HepG2 (cell line): ENCODE measurements at regions not wholly inside any gene's neighbourhood (a gene's known extent, or its start where the extent isn't known, plus 50 kb on each side); places are given as distances from the start of the nearest gene placed in this dataset.

Experiments
- ATAC-seq: fragments of 200-7000 bp; cut with Tn5 transposase; 3 replicates; pipeline ENCODE4 v1.9.1; 2020; ENCODE audit warnings: mild to moderate bottlenecking, moderate library complexity
- BruUV-seq: library from RNA; stranded (reverse); fragments of 400-500 nt; replicated peaks from 2 replicates; lab custom pipeline; 2021; lab: Mats Ljungman, UMichigan
- CTCF ChIA-PET: fragments of 300-600 bp; formaldehyde crosslinking; extraction: SDS; loops from one replicate; lab custom pipeline; 2021; ENCODE audit warnings: low total read pairs, inconsistent platforms, low intra/inter-chr PET ratio; lab: Yijun Ruan, JAX
- POLR2A ChIA-PET: fragments of 350-600 bp; sonication (Branson Sonifier 250); formaldehyde crosslinking; loops from one replicate; lab custom pipeline; 2020; ENCODE audit warnings: antibody characterized with exemption, inconsistent platforms; lab: Yijun Ruan, JAX
- DNase-seq: peaks from one replicate; pipeline ENCODE4 v3.0.0-alpha.2; 2015; ENCODE audit warnings: low spot score
- FAIRE-seq: peaks from 3 replicates; lab custom pipeline; 2011; peaks lifted over from hg19 to GRCh38; lab: Jason Lieb, UNC
- H2AFZ ChIP-seq: one replicate; pipeline ENCODE4 v1.6.1; 2011; ENCODE audit warnings: low read length, inconsistent platforms
- H3K27ac ChIP-seq: fragments of 300-600 bp; 3 replicates; pipeline ENCODE4 v1.8.0; 2011; ENCODE audit warnings: mixed run types, mild to moderate bottlenecking, mixed read lengths, low read length, inconsistent platforms; ENCODE audit not compliant: insufficient read depth; ENCODE audit errors: extremely low read length
- H3K27me3 ChIP-seq, 2 experiments: fragments of 200-600 bp in 1 of 2; 2 replicates in 1 of 2; 3 replicates in 1 of 2; pipeline versions ENCODE4 v1.6.0 to v1.8.0; 2011; ENCODE audit warnings: low read length in 2 of 2, mild to moderate bottlenecking in 2 of 2, moderate library complexity in 2 of 2, inconsistent platforms in 1 of 2; ENCODE audit not compliant: insufficient read depth in 2 of 2, control insufficient read depth in 1 of 2
- H3K36me3 ChIP-seq, 2 experiments: fragments of 200-600 bp in 1 of 2; replicated peaks in 1 of 2; 2 replicates in 1 of 2; 3 replicates in 1 of 2; pipeline versions ENCODE4 v1.5.1 to v1.8.0; 2011; ENCODE audit warnings: low read length in 2 of 2, inconsistent platforms in 1 of 2; ENCODE audit not compliant: insufficient read depth in 2 of 2, control insufficient read depth in 1 of 2
- H3K4me1 ChIP-seq: 2 replicates; pipeline ENCODE4 v1.5.1; 2012; ENCODE audit warnings: low read length, inconsistent platforms; ENCODE audit not compliant: insufficient read depth
- H3K4me2 ChIP-seq: 2 replicates; pipeline ENCODE4 v1.6.0; 2011; ENCODE audit warnings: low read depth, low read length, inconsistent platforms
- H3K4me3 ChIP-seq, 3 experiments: fragments of 200-600 bp in 1 of 3; sonication (generic), shearing (Covaris generic) in 1 of 3; replicated peaks in 1 of 3; 2 replicates each; pipeline ENCODE4 v1.5.1; 2011 to 2016; ENCODE audit warnings: low read length in 3 of 3, inconsistent platforms in 2 of 3, low read depth in 2 of 3, mild to moderate bottlenecking in 2 of 3, control low read depth in 1 of 3, mixed read lengths in 1 of 3; ENCODE audit not compliant: insufficient read depth in 1 of 3
- H3K79me2 ChIP-seq: one replicate; pipeline ENCODE4 v1.6.1; 2011; ENCODE audit warnings: low read length, inconsistent platforms; ENCODE audit not compliant: insufficient read depth
- H3K9ac ChIP-seq: 2 replicates; pipeline ENCODE4 v1.6.0; 2011; ENCODE audit warnings: mild to moderate bottlenecking, low read depth, low read length, inconsistent platforms; ENCODE audit not compliant: insufficient read depth
- H3K9me3 ChIP-seq: 2 replicates; pipeline ENCODE4 v1.5.1; 2012; ENCODE audit warnings: mild to moderate bottlenecking, low read length
- H4K20me1 ChIP-seq: 2 replicates; pipeline ENCODE4 v1.6.0; 2011; ENCODE audit warnings: inconsistent platforms, mild to moderate bottlenecking, low read length, moderate library complexity; ENCODE audit not compliant: insufficient read depth
- MAFF ChIP-seq: IDR thresholded peaks from 2 replicates; pipeline ENCODE4 v1.6.1; 2011; ENCODE audit warnings: low read depth, low read length, improper control_type of control experiment
- MTA3 ChIP-seq: sonication (generic); formaldehyde crosslinking; IDR thresholded peaks from 2 replicates; pipeline ENCODE4 v1.4.0; 2020; ENCODE audit warnings: missing genetic modification reagents
- NCOA5 ChIP-seq: sonication (generic); formaldehyde crosslinking; IDR thresholded peaks from 2 replicates; pipeline ENCODE4 v1.4.0; 2020; ENCODE audit warnings: missing genetic modification reagents
- POLR2AphosphoS2 ChIP-seq: IDR thresholded peaks from 2 replicates; pipeline ENCODE4 v1.6.1; 2011; ENCODE audit warnings: low read depth, low read length, improper control_type of control experiment
- SSRP1 ChIP-seq: IDR thresholded peaks from 2 replicates; pipeline ENCODE4 v1.6.1; 2016; ENCODE audit warnings: control low read depth
- TBP ChIP-seq: sonication (generic); formaldehyde crosslinking; IDR thresholded peaks from 2 replicates; pipeline ENCODE4 v1.5.0; 2020; ENCODE audit warnings: missing genetic modification reagents
- ZNF260 ChIP-seq: sonication (generic); formaldehyde crosslinking; IDR thresholded peaks from 2 replicates; pipeline ENCODE4 v1.4.0; 2020; ENCODE audit warnings: missing genetic modification reagents, low read depth, mild to moderate bottlenecking, borderline replicate concordance
- ZNF317 ChIP-seq: sonication (generic); formaldehyde crosslinking; IDR thresholded peaks from 2 replicates; pipeline ENCODE4 v1.5.0; 2020; ENCODE audit warnings: mild to moderate bottlenecking, missing genetic modification reagents
- ZNF460 ChIP-seq: sonication (generic); formaldehyde crosslinking; IDR thresholded peaks from 2 replicates; pipeline ENCODE4 v1.5.1; 2020; ENCODE audit warnings: missing genetic modification reagents, mild to moderate bottlenecking, borderline replicate concordance
- WGBS: methylation state at CpG from one replicate; pipeline ENCODE4 v1.1.6; 2017; ENCODE audit warnings: low lambda C conversion rate; 5-methylcytosine and 5-hydroxymethylcytosine counted together
- in situ Hi-C: cut with HindIII; loops from 2 replicates; pipeline ENCODE4 v1.10.0; 2017; ENCODE audit warnings: low pct_unique_long_range_greater_than_20kb; ENCODE audit not compliant: extremely low pct_ligation_motif_present
- intact Hi-C: fragments of 100-400 bp; cut with micrococcal nuclease; formaldehyde crosslinking; loops from one replicate; pipeline ENCODE4 v1.10.0; 2022; ENCODE audit not compliant: unreplicated experiment
- TF ChIP-seq, protein P1 (sequence below): fragments of 450-650 bp; IDR thresholded peaks from 2 replicates; pipeline ENCODE4 v1.6.1; 2017; ENCODE audit warnings: mild to moderate bottlenecking
- TF ChIP-seq, protein P2 (sequence below): sonication (generic); formaldehyde crosslinking; IDR thresholded peaks from 2 replicates; pipeline ENCODE4 v1.4.0; 2020; ENCODE audit warnings: mild to moderate bottlenecking, low read depth, missing genetic modification reagents
- TF ChIP-seq, protein P3 (sequence below): sonication (generic); formaldehyde crosslinking; IDR thresholded peaks from 2 replicates; pipeline ENCODE4 v1.9.0; 2022; ENCODE audit warnings: low read depth, missing genetic modification reagents

DNA sequence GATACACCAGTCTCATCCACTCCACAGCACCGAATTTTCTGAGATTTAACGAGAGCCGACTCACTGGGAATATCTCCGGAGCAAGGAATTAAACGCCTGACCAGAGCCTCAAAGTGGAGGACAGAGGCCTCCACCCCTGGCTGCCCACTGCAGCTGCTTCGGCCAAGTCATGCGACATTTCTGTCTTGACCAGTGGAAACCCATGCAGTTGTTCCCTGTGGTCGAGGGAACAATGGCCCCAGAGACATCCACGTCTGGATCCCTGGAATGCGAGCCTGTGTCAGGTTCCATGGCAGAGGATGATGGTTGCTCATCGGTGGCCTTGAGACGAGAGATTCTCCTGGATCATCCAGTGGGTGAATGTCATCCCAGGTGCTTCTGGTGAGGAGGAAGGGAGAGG is 65.7 kb upstream of the INSIG1 start (continued):
- TF ChIP-seq, protein P1, sequence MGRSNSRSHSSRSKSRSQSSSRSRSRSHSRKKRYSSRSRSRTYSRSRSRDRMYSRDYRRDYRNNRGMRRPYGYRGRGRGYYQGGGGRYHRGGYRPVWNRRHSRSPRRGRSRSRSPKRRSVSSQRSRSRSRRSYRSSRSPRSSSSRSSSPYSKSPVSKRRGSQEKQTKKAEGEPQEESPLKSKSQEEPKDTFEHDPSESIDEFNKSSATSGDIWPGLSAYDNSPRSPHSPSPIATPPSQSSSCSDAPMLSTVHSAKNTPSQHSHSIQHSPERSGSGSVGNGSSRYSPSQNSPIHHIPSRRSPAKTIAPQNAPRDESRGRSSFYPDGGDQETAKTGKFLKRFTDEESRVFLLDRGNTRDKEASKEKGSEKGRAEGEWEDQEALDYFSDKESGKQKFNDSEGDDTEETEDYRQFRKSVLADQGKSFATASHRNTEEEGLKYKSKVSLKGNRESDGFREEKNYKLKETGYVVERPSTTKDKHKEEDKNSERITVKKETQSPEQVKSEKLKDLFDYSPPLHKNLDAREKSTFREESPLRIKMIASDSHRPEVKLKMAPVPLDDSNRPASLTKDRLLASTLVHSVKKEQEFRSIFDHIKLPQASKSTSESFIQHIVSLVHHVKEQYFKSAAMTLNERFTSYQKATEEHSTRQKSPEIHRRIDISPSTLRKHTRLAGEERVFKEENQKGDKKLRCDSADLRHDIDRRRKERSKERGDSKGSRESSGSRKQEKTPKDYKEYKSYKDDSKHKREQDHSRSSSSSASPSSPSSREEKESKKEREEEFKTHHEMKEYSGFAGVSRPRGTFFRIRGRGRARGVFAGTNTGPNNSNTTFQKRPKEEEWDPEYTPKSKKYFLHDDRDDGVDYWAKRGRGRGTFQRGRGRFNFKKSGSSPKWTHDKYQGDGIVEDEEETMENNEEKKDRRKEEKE: no peak
- TF ChIP-seq POLR2AphosphoS2: no peak
- no peak for TF ChIP-seq MAFF
- TF ChIP-seq ZNF260 (CRISPR knock-in tag): no peak
- no peak for TF ChIP-seq TBP

DNA sequence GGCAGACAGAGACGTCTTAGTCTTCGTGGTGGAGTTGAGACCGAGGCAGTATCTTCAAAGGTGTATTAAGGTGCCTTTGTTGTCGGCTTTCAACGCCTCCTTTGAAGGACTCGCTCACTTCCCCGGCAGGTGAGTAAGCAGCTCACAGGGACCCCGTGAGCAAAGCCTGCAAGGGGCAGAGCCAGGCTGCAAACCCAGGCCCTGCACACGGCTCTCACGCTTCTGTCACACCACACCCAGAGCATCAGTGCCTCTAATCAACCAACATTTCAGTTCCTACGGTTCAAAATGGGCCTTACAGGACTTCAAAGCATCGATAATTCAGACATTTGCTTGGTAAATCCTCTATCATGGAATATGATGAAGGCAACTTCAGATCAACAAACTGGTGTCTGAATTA is 64.8 kb upstream of the INSIG1 start:
- TF ChIP-seq SSRP1 (no peak), ZNF317 (CRISPR knock-in tag) (no peak), NCOA5 (CRISPR knock-in tag) (no peak), ZNF460 (CRISPR knock-in tag) (no peak), MTA3 (no peak)
- TF ChIP-seq, protein P2, sequence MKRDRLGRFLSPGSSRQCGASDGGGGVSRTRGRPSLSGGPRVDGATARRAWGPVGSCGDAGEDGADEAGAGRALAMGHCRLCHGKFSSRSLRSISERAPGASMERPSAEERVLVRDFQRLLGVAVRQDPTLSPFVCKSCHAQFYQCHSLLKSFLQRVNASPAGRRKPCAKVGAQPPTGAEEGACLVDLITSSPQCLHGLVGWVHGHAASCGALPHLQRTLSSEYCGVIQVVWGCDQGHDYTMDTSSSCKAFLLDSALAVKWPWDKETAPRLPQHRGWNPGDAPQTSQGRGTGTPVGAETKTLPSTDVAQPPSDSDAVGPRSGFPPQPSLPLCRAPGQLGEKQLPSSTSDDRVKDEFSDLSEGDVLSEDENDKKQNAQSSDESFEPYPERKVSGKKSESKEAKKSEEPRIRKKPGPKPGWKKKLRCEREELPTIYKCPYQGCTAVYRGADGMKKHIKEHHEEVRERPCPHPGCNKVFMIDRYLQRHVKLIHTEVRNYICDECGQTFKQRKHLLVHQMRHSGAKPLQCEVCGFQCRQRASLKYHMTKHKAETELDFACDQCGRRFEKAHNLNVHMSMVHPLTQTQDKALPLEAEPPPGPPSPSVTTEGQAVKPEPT: no peak
- TF ChIP-seq, protein P3, sequence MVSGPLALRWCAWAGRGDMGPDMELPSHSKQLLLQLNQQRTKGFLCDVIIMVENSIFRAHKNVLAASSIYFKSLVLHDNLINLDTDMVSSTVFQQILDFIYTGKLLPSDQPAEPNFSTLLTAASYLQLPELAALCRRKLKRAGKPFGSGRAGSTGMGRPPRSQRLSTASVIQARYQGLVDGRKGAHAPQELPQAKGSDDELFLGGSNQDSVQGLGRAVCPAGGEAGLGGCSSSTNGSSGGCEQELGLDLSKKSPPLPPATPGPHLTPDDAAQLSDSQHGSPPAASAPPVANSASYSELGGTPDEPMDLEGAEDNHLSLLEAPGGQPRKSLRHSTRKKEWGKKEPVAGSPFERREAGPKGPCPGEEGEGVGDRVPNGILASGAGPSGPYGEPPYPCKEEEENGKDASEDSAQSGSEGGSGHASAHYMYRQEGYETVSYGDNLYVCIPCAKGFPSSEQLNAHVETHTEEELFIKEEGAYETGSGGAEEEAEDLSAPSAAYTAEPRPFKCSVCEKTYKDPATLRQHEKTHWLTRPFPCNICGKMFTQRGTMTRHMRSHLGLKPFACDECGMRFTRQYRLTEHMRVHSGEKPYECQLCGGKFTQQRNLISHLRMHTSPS (CRISPR knock-in tag): no peak
- in situ Hi-C loops: no loop called here
- H3K4me3 ChIP-seq: no peak overlapping the region
- H3K9me3 ChIP-seq: no peaks in the 10 kb centered on the region
- H3K36me3 ChIP-seq: no peaks in the 10 kb centered on the region
- intact Hi-C loops: no loop called here
- no TSS peak for BruUV-seq
- peaks cover 8 to 59% of the 10 kb centered on the region in 2 experiments; a peak in 3 of 5 replicates for H3K27me3 ChIP-seq
- H3K27ac ChIP-seq: no peak overlapping the region
- peaks cover 9% of the 10 kb centered on the region; the same call in 1 of the 2 replicates for H3K4me1 ChIP-seq
- H3K9ac ChIP-seq: no peak overlapping the region
- ATAC-seq (no peak), DNase-seq (no peak), FAIRE-seq (no peak)
- H3K4me2 ChIP-seq: no peak overlapping the region
- WGBS: 27% methylated on average over 10 of the region's 12 CpGs
- CTCF ChIA-PET: no interaction called here
- no peaks in the 10 kb centered on the region for H4K20me1 ChIP-seq
- POLR2A ChIA-PET: no interaction called here
- H2AFZ ChIP-seq: no peak overlapping the region
- H3K79me2 ChIP-seq: no peaks in the 10 kb centered on the region
